GM12874 (cell line): ENCODE measurements at regions not wholly inside any gene's neighbourhood (a gene's known extent, or its start where the extent isn't known, plus 50 kb on each side); places are given as distances from the start of the nearest gene placed in this dataset.

Experiments
- CTCF ChIP-seq: IDR thresholded peaks from 2 replicates; pipeline ENCODE4 v1.5.1; 2011; ENCODE audit warnings: low read depth, mild to moderate bottlenecking, control low read depth, low read length, moderate library complexity; ENCODE audit not compliant: insufficient read depth

- TF ChIP-seq CTCF: no peak
Observed at GRCh38 chr11:112748713-112749543, 212.3 kb upstream of the NCAM1 start.

GRCh38 chr11:112751329-112751728, 209.9 kb upstream of the NCAM1 start:
- no peak for TF ChIP-seq CTCF

- no peak for TF ChIP-seq CTCF
Observed at GRCh38 chr11:112751772-112752171, 209.4 kb upstream of the NCAM1 start.

GRCh38 chr11:112752563-112752962, 208.7 kb upstream of the NCAM1 start:
- no peak for TF ChIP-seq CTCF

GRCh38 chr11:112753706-112754105, 207.5 kb upstream of the NCAM1 start:
- TF ChIP-seq CTCF: no peak

GRCh38 chr11:112759418-112759817, 201.8 kb upstream of the NCAM1 start:
- TF ChIP-seq CTCF: no peak

GRCh38 chr11:112760396-112761059, 200.7 kb upstream of the NCAM1 start:
- no peak for TF ChIP-seq CTCF
